ENCODE measurements at regions not wholly inside any gene's neighbourhood (a gene's known extent, or its start where the extent isn't known, plus 50 kb on each side); places are given as distances from the start of the nearest gene placed in this dataset.

DNA sequence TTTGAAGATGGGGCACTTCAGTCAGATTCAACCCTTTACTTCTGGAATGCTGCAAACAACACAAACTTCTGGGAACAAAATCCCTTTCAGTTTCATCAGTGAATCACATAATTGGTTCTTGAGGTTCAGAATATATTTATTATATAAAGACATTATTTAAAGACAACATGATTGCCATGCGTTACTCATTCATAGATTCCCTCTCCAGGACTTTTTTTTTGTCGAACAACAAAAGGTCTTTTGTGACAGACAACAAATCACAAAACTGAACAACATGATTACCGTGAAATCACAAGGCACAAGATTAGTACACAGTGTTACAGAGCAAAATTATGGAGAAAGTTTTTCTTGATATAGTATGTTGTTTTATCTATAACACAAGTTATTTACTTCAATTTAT, 1815.0 kb downstream of the NCAM2 start:
- no peak for TF ChIP-seq POLR2A (IDR thresholded peaks at IDR 0.05; ENCODE audit: low read length)
- no peak for TF ChIP-seq GATA1 (IDR thresholded peaks at IDR 0.05; ENCODE audit: low read depth, low read length)
